HEK293 (cell line): ENCODE measurements at regions not wholly inside any gene's neighbourhood (a gene's known extent, or its start where the extent isn't known, plus 50 kb on each side); places are given as distances from the start of the nearest gene placed in this dataset.

Source experiments
- CTCF ChIA-PET: fragments of 350-600 bp; formaldehyde crosslinking; extraction: SDS; loops from one replicate; lab custom pipeline; 2021; ENCODE audit warnings: antibody characterized with exemption; lab: Yijun Ruan, JAX
- POLR2A ChIA-PET: fragments of 300-600 bp; formaldehyde crosslinking; extraction: SDS; loops from one replicate; lab custom pipeline; 2020; ENCODE audit warnings: antibody characterized with exemption, inconsistent platforms; lab: Yijun Ruan, JAX
- H3K27ac ChIP-seq: fragments of 200-500 bp; sonication (Bioruptor generic); 2 replicates; pipeline ENCODE4 v1.5.1; 2014; ENCODE audit warnings: low read depth, low read length, control low read depth, inconsistent platforms; ENCODE audit errors: extremely low read depth
- H3K36me3 ChIP-seq, 2 experiments: fragments of 200-500 bp in 1 of 2; sonication (Bioruptor generic) in 1 of 2; 1 replicate in 1 of 2; 2 replicates in 1 of 2; pipeline ENCODE4 v1.5.1; 2014 to 2017; ENCODE audit warnings: inconsistent platforms in 2 of 2, low read length in 2 of 2; ENCODE audit not compliant: control insufficient read depth in 2 of 2, insufficient read depth in 1 of 2
- H3K4me1 ChIP-seq: fragments of 200-500 bp; sonication (Bioruptor generic); 2 replicates; pipeline ENCODE4 v1.5.1; 2014; ENCODE audit warnings: mild to moderate bottlenecking, low read length, inconsistent platforms; ENCODE audit not compliant: control insufficient read depth, insufficient read depth
- H3K4me3 ChIP-seq: 2 replicates; pipeline ENCODE4 v1.5.1; 2011; ENCODE audit warnings: low read depth, mild to moderate bottlenecking, control low read depth, low read length, moderate library complexity
- H3K9me3 ChIP-seq: fragments of 200-500 bp; sonication (Bioruptor generic); 2 replicates; pipeline ENCODE4 v1.5.1; 2014; ENCODE audit warnings: low read depth, low read length, inconsistent platforms; ENCODE audit not compliant: control insufficient read depth, insufficient read depth
- ELK4 ChIP-seq: IDR thresholded peaks from 2 replicates; pipeline ENCODE4 v1.6.1; 2011; ENCODE audit warnings: mild to moderate bottlenecking, low read depth, low read length, borderline replicate concordance
- HIC1 ChIP-seq: fragments of 450-650 bp; formaldehyde crosslinking; IDR thresholded peaks from 2 replicates; pipeline ENCODE4 v1.5.1; 2016; ENCODE audit warnings: missing biosample characterization, missing genetic modification characterization
- HOXD13 ChIP-seq: sonication (generic); formaldehyde crosslinking; IDR thresholded peaks from 2 replicates; pipeline ENCODE4 v1.8.0; 2022; ENCODE audit warnings: missing genetic modification reagents, borderline replicate concordance
- KLF1 ChIP-seq: fragments of 450-650 bp; formaldehyde crosslinking; IDR thresholded peaks from 2 replicates; pipeline ENCODE4 v1.5.1; 2016; ENCODE audit warnings: missing biosample characterization, missing genetic modification characterization
- KLF9 ChIP-seq: fragments of 450-650 bp; formaldehyde crosslinking; IDR thresholded peaks from 2 replicates; pipeline ENCODE4 v1.5.1; 2016; ENCODE audit warnings: missing biosample characterization, missing genetic modification characterization, low read depth
- MYNN ChIP-seq: fragments of 450-650 bp; formaldehyde crosslinking; IDR thresholded peaks from 2 replicates; pipeline ENCODE4 v1.5.1; 2016; ENCODE audit warnings: missing biosample characterization, missing genetic modification characterization, borderline replicate concordance
- OVOL3 ChIP-seq: fragments of 450-650 bp; formaldehyde crosslinking; IDR thresholded peaks from 2 replicates; pipeline ENCODE4 v1.5.1; 2016; ENCODE audit warnings: missing biosample characterization, missing genetic modification characterization
- SCRT1 ChIP-seq: fragments of 450-650 bp; formaldehyde crosslinking; IDR thresholded peaks from 2 replicates; pipeline ENCODE4 v1.5.1; 2016; ENCODE audit warnings: missing biosample characterization, missing genetic modification characterization, borderline replicate concordance
- SETDB1 ChIP-seq: IDR thresholded peaks from one replicate; pipeline ENCODE4 v1.6.1; 2017; ENCODE audit warnings: mild to moderate bottlenecking, low read length, moderate library complexity, mixed read lengths; ENCODE audit not compliant: insufficient read length
- YY1 ChIP-seq: fragments of 450-650 bp; formaldehyde crosslinking; IDR thresholded peaks from 2 replicates; pipeline ENCODE4 v1.5.1; 2018; ENCODE audit warnings: missing biosample characterization, missing genetic modification characterization
- ZNF16 ChIP-seq: fragments of 450-650 bp; formaldehyde crosslinking; IDR thresholded peaks from 2 replicates; pipeline ENCODE4 v1.5.1; 2016; ENCODE audit warnings: low read depth, missing biosample characterization, missing genetic modification characterization
- ZNF18 ChIP-seq: fragments of 450-650 bp; formaldehyde crosslinking; IDR thresholded peaks from 2 replicates; pipeline ENCODE4 v1.5.1; 2016; ENCODE audit warnings: missing biosample characterization, missing genetic modification characterization
- ZNF274 ChIP-seq, 2 experiments: fragments of 200-500 bp in 1 of 2; fragments of 450-650 bp in 1 of 2; sonication (Bioruptor generic) in 1 of 2; formaldehyde crosslinking in 1 of 2; IDR thresholded peaks; 2 replicates each; pipeline versions ENCODE4 v1.5.1 to v1.6.1; 2014 to 2016; ENCODE audit warnings: borderline replicate concordance in 1 of 2, inconsistent platforms in 1 of 2, low read length in 1 of 2, missing biosample characterization in 1 of 2, missing genetic modification characterization in 1 of 2
- ZNF311 ChIP-seq: fragments of 450-650 bp; formaldehyde crosslinking; IDR thresholded peaks from 2 replicates; pipeline ENCODE4 v1.5.1; 2017; ENCODE audit warnings: missing biosample characterization, missing genetic modification characterization, borderline replicate concordance
- ZNF324 ChIP-seq: fragments of 450-650 bp; formaldehyde crosslinking; IDR thresholded peaks from 2 replicates; pipeline ENCODE4 v1.5.1; 2016; ENCODE audit warnings: missing biosample characterization, missing genetic modification characterization
- ZNF394 ChIP-seq: fragments of 450-650 bp; formaldehyde crosslinking; IDR thresholded peaks from 2 replicates; pipeline ENCODE4 v1.5.1; 2016; ENCODE audit warnings: missing biosample characterization, missing genetic modification characterization, mild to moderate bottlenecking, moderate library complexity, borderline replicate concordance
- ZNF449 ChIP-seq: fragments of 450-650 bp; formaldehyde crosslinking; IDR thresholded peaks from 2 replicates; pipeline ENCODE4 v1.5.1; 2017; ENCODE audit warnings: missing biosample characterization, mild to moderate bottlenecking, missing genetic modification characterization, moderate library complexity
- ZNF555 ChIP-seq: fragments of 450-650 bp; formaldehyde crosslinking; conservative IDR thresholded peaks from 2 replicates; pipeline ENCODE4 v1.5.1; 2017; ENCODE audit warnings: missing biosample characterization, mild to moderate bottlenecking, missing genetic modification characterization, inconsistent platforms
- ZNF777 ChIP-seq: fragments of 450-650 bp; formaldehyde crosslinking; IDR thresholded peaks from 2 replicates; pipeline ENCODE4 v1.5.1; 2017; ENCODE audit warnings: missing biosample characterization, missing genetic modification characterization, borderline replicate concordance
- ZNF791 ChIP-seq: fragments of 450-650 bp; formaldehyde crosslinking; IDR thresholded peaks from 2 replicates; pipeline ENCODE4 v1.5.1; 2016; ENCODE audit warnings: missing biosample characterization, missing genetic modification characterization

DNA sequence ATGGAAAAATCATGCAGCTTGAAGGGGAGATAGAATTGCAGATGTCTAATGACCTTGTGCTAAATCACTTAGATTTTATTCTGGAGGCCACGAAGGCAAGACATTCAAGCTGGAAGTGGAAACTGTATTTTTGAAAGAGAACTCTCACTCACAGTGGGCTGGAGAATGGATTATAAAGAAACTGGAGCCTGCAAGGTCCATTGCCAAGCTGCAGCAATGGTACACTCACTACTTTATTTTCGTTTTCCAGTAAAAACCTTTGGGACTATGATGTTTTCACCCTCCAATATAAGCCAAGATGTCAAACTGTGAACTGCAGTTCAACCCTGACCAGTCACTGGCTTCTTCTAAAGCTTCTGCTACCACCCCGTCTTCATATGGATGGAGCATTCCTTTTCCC is 62.0 kb downstream of the SKIDA1 start:
- Histone ChIP-seq H3K4me1 (no peaks in the 10 kb centered on the region), H3K4me3 (no peak overlapping the region), H3K36me3 (no peaks in the 10 kb centered on the region), H3K27ac (no peak overlapping the region)
- POLR2A ChIA-PET, result no interaction called here
- TF ChIP-seq ZNF777 (tag by site-specific recombination) (no peak), MYNN (tag by site-specific recombination) (no peak), OVOL3 (tag by site-specific recombination) (no peak), YY1 (tag by site-specific recombination) (no peak), ZNF16 (no peak), HIC1 (no peak)
- TF ChIP-seq, all 188 proteins: peak for 0
- H3K9me3 ChIP-seq, result no peaks in the 10 kb centered on the region
- CTCF ChIA-PET, result interaction anchor here (0.6 to 0.7 kb wide), 2 partner anchors 10 to 32 kb away, joined by 3 read pairs; no protein-coding TSS in a partner anchor

GRCh38 chr10:21458126-21458871 is 67.2 kb downstream of the SKIDA1 start:
- no peak for TF ChIP-seq ZNF791 (tag by site-specific recombination)
- POLR2A ChIA-PET, result no interaction called here
- CTCF ChIA-PET, result interaction anchor here (0.7 to 0.9 kb wide), 2 partner anchors 188 to 323 kb away, joined by 3 read pairs; no protein-coding TSS in a partner anchor
- Histone ChIP-seq H3K9me3 (no peaks in the 10 kb centered on the region), H3K36me3 (no peaks in the 10 kb centered on the region), H3K4me3 (no peak overlapping the region), H3K27ac (no peak overlapping the region), H3K4me1 (no peaks in the 10 kb centered on the region)

GRCh38 chr10:21456160-21456559 is 69.3 kb downstream of the SKIDA1 start:
- TF ChIP-seq KLF1 (tag by site-specific recombination), result no peak
- TF ChIP-seq ZNF324 (tag by site-specific recombination), result no peak
- TF ChIP-seq SETDB1, result peak; percentile 44
- TF ChIP-seq ZNF555 (tag by site-specific recombination), result no peak
- no peak for TF ChIP-seq ZNF311 (tag by site-specific recombination)
- TF ChIP-seq ZNF274 (IDR thresholded peaks at IDR 0.05; ENCODE audit: low read length), result no peak; the same call in 1 of the 2 replicates
- TF ChIP-seq ZNF274 (tag by site-specific recombination; IDR thresholded peaks at IDR 0.05; ENCODE audit: borderline replicate concordance), result peak; percentile 64; the same call in 1 of the 2 replicates
- no peak for TF ChIP-seq YY1 (tag by site-specific recombination)
- TF ChIP-seq, all 188 proteins: peak for 2
- H3K27ac ChIP-seq, result no peak overlapping the region
- ChIA-PET CTCF (no interaction called here), POLR2A (no interaction called here)
- no peak overlapping the region for H3K4me3 ChIP-seq
- no peaks in the 10 kb centered on the region for H3K36me3 ChIP-seq
- no peaks in the 10 kb centered on the region for H3K9me3 ChIP-seq
- no peaks in the 10 kb centered on the region for H3K4me1 ChIP-seq

- no peaks in the 10 kb centered on the region for H3K36me3 ChIP-seq
- no peak overlapping the region for H3K4me3 ChIP-seq
- CTCF ChIA-PET, result interaction anchor here (0.6 kb wide), 1 partner anchor 116 kb away, joined by 3 read pairs; no protein-coding TSS in a partner anchor
- no peaks in the 10 kb centered on the region for H3K9me3 ChIP-seq
- H3K4me1 ChIP-seq, result no peaks in the 10 kb centered on the region
- POLR2A ChIA-PET, result interaction anchor here (0.6 kb wide), 1 partner anchor 11 kb away, joined by 3 read pairs; no protein-coding TSS in a partner anchor
- H3K27ac ChIP-seq, result no peak overlapping the region
- TF ChIP-seq ZNF394 (tag by site-specific recombination), result no peak
- no peak for TF ChIP-seq ZNF449
- no peak for TF ChIP-seq ZNF18 (tag by site-specific recombination)
- TF ChIP-seq KLF9 (tag by site-specific recombination), result no peak
- TF ChIP-seq SCRT1 (tag by site-specific recombination), result no peak
- TF ChIP-seq ELK4, result no peak
- no peak for TF ChIP-seq HOXD13 (CRISPR knock-in tag)
Measured at GRCh38 chr10:21452203-21452602, 73.3 kb downstream of the SKIDA1 start.
